ENCODE measurements at regions not wholly inside any gene's neighbourhood (a gene's known extent, or its start where the extent isn't known, plus 50 kb on each side); places are given as distances from the start of the nearest gene placed in this dataset.

GRCh38 chr16:64312980-64313379 is 808.9 kb downstream of the CDH11 start:
- ATAC-seq (ENCODE audit: low FRiP score) (no peak), DNase-seq (ENCODE audit: low spot score) (no peak)
- no peak for TF ChIP-seq CTCF (IDR thresholded peaks at IDR 0.05)

- TF ChIP-seq CTCF (IDR thresholded peaks at IDR 0.05): no peak
- DNase-seq (ENCODE audit: low spot score) (no peak), ATAC-seq (ENCODE audit: low FRiP score) (no peak)
Observed at GRCh38 chr16:64312292-64312691, 809.6 kb downstream of the CDH11 start.

- DNase-seq (ENCODE audit: low spot score) (no peak), ATAC-seq (ENCODE audit: low FRiP score) (no peak)
- TF ChIP-seq CTCF (IDR thresholded peaks at IDR 0.05): no peak
Observed at GRCh38 chr16:64311241-64311640, 810.6 kb downstream of the CDH11 start.

GRCh38 chr16:64309398-64310110 is 812.3 kb downstream of the CDH11 start:
- ATAC-seq (ENCODE audit: low FRiP score) (no peak), DNase-seq (ENCODE audit: low spot score) (no peak)

GRCh38 chr16:64308721-64309120 is 813.1 kb downstream of the CDH11 start:
- DNase-seq (ENCODE audit: low spot score): no peak
- no peak for ATAC-seq (ENCODE audit: low FRiP score)
- TF ChIP-seq CTCF (IDR thresholded peaks at IDR 0.05): no peak

More at GRCh38 chr16:64309398-64310110, 812.3 kb downstream of the CDH11 start:
- no peak for TF ChIP-seq CTCF (IDR thresholded peaks at IDR 0.05)

- ATAC-seq (ENCODE audit: low FRiP score) (no peak), DNase-seq (ENCODE audit: low spot score) (no peak)
- no peak for TF ChIP-seq CTCF (IDR thresholded peaks at IDR 0.05)
Observed at GRCh38 chr16:64307431-64307830, 814.4 kb downstream of the CDH11 start.

- no peak for DNase-seq (ENCODE audit: low spot score)
- no peak for ATAC-seq (ENCODE audit: low FRiP score)
- no peak for TF ChIP-seq CTCF (IDR thresholded peaks at IDR 0.05)
Observed at GRCh38 chr16:64305663-64306062, 816.2 kb downstream of the CDH11 start.

All from omental fat pad (tissue), 3 donors.